Activated naive CD8-positive, alpha-beta T cell treated with anti-CD3 and anti-CD28 coated beads, Interleukin-2, amount 50 U/mL, for 24 hours (primary cell): ENCODE measurements at regions not wholly inside any gene's neighbourhood (a gene's known extent, or its start where the extent isn't known, plus 50 kb on each side); places are given as distances from the start of the nearest gene placed in this dataset.

Experiments used
- ATAC-seq: fragments of 150-1000 bp; cut with Tn5 transposase; one replicate; pipeline ENCODE4 v1.10.0; 2021
- DNase-seq: peaks from one replicate; pipeline ENCODE4 v3.0.0; 2021
- H3K27ac Mint-ChIP-seq: one replicate; pipeline ENCODE4 v1.8.0; 2021; ENCODE audit warnings: mild to moderate bottlenecking, mixed read lengths
- H3K27me3 Mint-ChIP-seq: one replicate; pipeline ENCODE4 v1.8.0; 2021; ENCODE audit warnings: mixed read lengths
- H3K36me3 Mint-ChIP-seq: one replicate; pipeline ENCODE4 v1.8.0; 2021; ENCODE audit warnings: low read depth, mixed read lengths
- H3K4me1 Mint-ChIP-seq: one replicate; pipeline ENCODE4 v1.8.0; 2021; ENCODE audit warnings: mixed read lengths
- H3K4me3 Mint-ChIP-seq: one replicate; pipeline ENCODE4 v1.8.0; 2021; ENCODE audit warnings: mild to moderate bottlenecking, moderate library complexity, mixed read lengths
- H3K9me3 Mint-ChIP-seq: one replicate; pipeline ENCODE4 v1.8.0; 2021; ENCODE audit warnings: mixed read lengths

DNA sequence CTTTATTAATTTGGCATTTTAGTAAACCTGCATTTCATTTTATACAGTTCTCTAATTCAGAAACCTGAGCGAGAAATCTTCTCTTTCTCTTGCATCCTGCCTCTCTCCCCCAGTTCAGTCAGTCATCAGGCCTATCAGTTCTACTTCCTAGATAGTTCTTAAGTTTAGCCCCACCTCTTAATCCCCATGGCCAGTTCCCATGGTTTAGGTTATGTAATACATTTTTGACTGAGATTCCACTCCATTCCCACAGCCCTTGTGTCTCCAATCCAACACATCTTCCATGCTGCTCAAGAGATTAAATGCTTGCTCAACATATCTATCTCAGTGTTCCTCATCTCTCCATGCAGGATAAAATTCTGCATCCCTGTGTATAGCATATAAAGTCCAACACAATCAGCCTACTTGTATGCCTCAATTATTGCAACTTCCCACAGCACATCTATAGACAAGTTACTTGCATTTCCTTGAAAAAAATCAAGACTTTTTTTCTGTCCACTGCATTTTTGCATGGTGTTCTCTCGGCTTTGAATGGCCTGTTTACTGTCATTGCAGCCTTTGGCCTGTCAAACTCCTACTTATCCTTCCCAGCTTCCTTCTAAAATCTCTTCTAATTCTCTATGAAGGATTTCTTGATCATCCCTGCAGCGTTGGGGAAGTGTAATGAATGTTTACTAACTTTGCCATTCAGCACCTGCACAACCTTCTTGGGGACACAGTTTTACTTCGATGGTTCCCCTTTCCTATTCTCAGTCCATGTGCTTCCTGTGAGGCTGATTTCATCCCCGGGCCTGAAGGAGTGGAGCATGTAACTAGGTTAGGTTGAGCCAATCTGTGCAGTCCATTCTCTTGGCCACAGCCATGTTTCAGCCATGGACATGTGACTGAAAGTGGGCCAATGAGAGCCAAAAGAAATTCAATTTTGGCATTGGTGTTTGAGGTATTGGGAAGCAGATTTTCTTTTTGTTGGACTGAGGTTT lies 80.8 kb downstream of the DACT1 start:
- ATAC-seq (no peak), DNase-seq (no peak)
- Mint-ChIP-seq H3K36me3 (no peaks in the 10 kb centered on the region), H3K4me3 (no peak overlapping the region), H3K27me3 (peaks cover 8% of the 10 kb centered on the region), H3K27ac (no peak overlapping the region), H3K9me3 (no peaks in the 10 kb centered on the region), H3K4me1 (peaks cover 3% of the 10 kb centered on the region)

DNA sequence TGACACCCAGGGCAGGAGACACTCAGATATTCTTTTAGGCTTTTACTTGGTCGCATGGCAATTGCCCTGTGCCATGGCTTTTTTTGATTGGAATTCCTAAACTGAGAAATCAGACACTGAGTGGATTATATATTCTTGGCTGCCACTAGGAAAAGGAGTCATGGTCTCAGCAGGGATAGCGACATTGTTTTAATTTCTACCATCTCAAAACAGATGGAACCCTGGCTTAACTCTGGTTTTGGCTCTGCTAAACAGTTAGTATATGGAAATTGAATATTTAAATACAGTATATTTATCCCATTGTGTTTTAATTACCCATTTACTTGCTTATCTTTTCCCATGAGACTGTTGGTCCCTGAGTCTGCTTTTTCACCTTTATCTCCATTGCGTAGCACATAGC lies 84.0 kb downstream of the DACT1 start:
- ATAC-seq (no peak), DNase-seq (no peak)
- no peaks in the 10 kb centered on the region for H3K36me3 Mint-ChIP-seq
- H3K9me3 Mint-ChIP-seq: no peaks in the 10 kb centered on the region
- H3K27me3 Mint-ChIP-seq: peaks cover 12% of the 10 kb centered on the region
- no peak overlapping the region for H3K4me3 Mint-ChIP-seq
- H3K27ac Mint-ChIP-seq: no peak overlapping the region
- no peaks in the 10 kb centered on the region for H3K4me1 Mint-ChIP-seq

DNA sequence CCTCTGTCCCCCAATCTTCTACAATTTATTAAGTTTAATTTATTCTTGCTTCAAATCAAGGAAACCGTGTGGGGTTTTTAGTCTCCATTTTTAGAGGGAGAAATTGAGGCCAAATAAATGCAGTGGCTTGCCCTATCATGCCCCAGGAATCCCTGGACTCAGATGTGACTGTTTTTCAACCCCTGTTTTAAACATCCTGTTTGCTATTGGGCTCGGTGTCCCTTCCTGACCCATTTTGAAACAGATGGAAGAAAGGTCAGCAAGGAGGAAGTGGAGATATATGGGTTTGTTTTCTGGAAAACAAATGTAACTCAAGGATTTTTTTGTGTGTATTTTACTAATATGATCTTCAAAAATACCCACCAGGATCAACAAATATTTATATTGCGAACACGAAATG lies 84.7 kb downstream of the DACT1 start:
- H3K4me1 Mint-ChIP-seq: no peaks in the 10 kb centered on the region
- no peak overlapping the region for H3K4me3 Mint-ChIP-seq
- no peak overlapping the region for H3K27ac Mint-ChIP-seq
- no peaks in the 10 kb centered on the region for H3K9me3 Mint-ChIP-seq
- DNase-seq (no peak), ATAC-seq (no peak)
- H3K36me3 Mint-ChIP-seq: no peaks in the 10 kb centered on the region
- peaks cover 14% of the 10 kb centered on the region for H3K27me3 Mint-ChIP-seq

DNA sequence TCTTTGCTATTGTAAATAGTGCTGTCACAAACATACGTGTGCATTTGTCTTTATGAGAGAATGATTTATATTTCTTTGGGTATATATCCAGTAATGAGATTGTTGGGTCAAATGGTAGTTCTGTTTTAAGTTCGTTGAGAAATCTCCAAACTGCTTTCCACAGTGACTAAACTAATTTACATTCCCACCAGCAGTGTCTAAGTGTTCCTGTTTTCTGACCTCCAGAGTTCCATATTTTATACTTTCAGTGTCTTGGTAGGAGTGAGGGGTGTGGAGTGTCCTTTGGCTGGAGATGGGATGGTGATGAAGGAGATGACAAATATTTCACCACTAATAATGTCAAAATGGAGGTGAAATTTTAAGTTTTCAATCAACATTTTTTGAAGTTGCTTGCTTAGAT lies 86.4 kb downstream of the DACT1 start:
- Mint-ChIP-seq H3K27me3 (peaks cover 14% of the 10 kb centered on the region), H3K36me3 (no peaks in the 10 kb centered on the region), H3K27ac (no peak overlapping the region), H3K4me1 (no peaks in the 10 kb centered on the region), H3K9me3 (no peaks in the 10 kb centered on the region), H3K4me3 (no peak overlapping the region)
- DNase-seq: no peak
- ATAC-seq: no peak

DNA sequence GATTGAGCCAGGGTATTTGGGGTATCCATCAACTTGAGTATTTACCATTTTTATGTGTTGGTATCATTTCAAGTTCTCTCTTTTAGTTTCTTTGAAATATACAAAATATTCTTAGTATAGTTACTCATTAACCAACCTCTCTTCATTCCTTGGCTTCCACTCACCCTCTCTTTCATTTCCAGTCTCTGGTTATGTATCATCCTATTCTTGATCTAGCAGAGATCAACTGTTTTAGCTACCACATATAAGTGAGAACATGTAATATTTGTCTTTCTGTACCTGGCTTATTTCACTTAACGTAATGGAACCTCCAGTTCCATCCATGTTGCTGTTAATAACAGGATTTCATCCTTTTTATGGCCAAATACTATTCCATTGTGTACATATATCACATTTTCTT lies 86.9 kb downstream of the DACT1 start:
- Mint-ChIP-seq H3K27ac (no peak overlapping the region), H3K27me3 (peaks cover 14% of the 10 kb centered on the region), H3K36me3 (no peaks in the 10 kb centered on the region), H3K4me3 (no peak overlapping the region), H3K4me1 (no peaks in the 10 kb centered on the region), H3K9me3 (no peaks in the 10 kb centered on the region)
- ATAC-seq (no peak), DNase-seq (no peak)

DNA sequence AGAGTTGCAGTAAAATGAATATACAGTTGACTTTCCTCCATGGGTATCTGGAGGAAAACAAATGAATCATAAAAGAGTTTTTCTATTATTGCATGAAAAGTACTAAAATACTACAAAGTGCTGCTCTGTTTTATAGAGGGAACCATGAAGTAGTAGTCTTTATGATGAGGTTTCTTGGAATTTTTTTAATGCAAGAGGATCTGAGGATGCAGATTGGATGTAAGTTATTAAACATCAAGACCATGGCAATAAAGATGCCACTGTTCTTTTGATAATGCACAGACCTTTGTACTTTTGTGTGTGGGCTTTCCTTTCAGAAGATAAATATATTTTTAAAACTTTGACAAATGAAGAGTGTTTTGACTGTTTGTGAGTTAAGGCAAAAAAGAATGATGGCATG lies 87.5 kb downstream of the DACT1 start:
- no peak for DNase-seq
- no peak for ATAC-seq
- H3K9me3 Mint-ChIP-seq: no peaks in the 10 kb centered on the region
- no peak overlapping the region for H3K4me3 Mint-ChIP-seq
- no peaks in the 10 kb centered on the region for H3K36me3 Mint-ChIP-seq
- H3K27me3 Mint-ChIP-seq: peaks cover 13% of the 10 kb centered on the region
- no peaks in the 10 kb centered on the region for H3K4me1 Mint-ChIP-seq
- no peak overlapping the region for H3K27ac Mint-ChIP-seq

DNA sequence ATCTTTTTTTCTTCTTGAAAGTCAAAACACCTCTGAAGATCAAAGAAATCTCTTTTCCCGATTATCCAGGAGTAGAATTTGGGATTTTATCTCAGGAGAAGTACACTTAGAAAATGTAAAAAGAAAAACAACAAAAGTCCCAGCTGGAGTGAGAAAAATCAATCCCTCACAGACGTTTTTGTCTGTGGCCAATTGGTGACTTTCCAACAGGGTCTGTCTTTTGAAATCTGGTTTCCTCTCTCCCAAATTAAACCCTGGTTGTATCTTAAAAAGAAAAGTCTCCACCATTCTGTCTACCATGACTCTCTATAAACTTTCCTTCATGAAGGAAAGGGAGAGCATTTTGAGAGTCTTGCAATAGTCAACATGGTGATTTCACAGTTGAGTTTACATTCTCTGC lies 88.1 kb downstream of the DACT1 start:
- ATAC-seq (no peak), DNase-seq (no peak)
- Mint-ChIP-seq H3K36me3 (no peaks in the 10 kb centered on the region), H3K4me1 (no peaks in the 10 kb centered on the region), H3K9me3 (no peaks in the 10 kb centered on the region), H3K4me3 (no peak overlapping the region), H3K27me3 (peaks cover 16% of the 10 kb centered on the region), H3K27ac (no peak overlapping the region)

DNA sequence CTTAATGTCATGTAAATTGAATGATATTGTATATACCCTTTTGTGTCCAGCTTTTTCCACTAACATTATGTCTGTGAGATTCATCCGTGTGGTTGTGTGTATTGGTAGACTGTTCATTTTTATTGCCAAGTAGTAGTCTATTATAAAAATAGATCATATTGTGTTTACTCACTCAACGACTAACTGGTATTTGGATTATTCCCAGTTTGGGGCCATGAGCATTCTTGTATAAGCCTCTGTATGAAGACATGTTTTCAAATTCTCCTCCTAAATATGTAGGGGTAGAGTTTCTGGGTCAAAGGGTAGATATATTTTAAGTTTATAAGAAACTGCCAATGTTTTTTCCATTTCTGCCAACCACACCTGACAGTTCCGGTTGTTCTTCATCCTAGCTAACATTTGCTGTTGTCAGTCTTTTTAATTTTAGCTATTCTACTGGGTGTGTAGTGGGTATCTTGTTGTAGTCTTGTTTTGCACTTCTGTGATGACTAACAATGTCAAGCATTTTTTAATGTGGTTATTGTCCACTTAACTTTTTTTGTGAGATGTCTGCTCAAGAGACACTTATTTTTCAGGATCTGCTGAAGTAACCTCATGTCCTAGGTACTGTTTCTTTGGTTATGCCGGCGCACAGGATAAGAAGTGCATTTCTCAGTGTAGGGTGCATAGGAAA lies 93.2 kb downstream of the DACT1 start:
- DNase-seq (no peak), ATAC-seq (no peak)
- Mint-ChIP-seq H3K27me3 (peaks cover 12% of the 10 kb centered on the region), H3K9me3 (no peaks in the 10 kb centered on the region), H3K4me1 (peaks cover 16% of the 10 kb centered on the region), H3K4me3 (no peak overlapping the region), H3K36me3 (no peaks in the 10 kb centered on the region), H3K27ac (no peak overlapping the region)

DNA sequence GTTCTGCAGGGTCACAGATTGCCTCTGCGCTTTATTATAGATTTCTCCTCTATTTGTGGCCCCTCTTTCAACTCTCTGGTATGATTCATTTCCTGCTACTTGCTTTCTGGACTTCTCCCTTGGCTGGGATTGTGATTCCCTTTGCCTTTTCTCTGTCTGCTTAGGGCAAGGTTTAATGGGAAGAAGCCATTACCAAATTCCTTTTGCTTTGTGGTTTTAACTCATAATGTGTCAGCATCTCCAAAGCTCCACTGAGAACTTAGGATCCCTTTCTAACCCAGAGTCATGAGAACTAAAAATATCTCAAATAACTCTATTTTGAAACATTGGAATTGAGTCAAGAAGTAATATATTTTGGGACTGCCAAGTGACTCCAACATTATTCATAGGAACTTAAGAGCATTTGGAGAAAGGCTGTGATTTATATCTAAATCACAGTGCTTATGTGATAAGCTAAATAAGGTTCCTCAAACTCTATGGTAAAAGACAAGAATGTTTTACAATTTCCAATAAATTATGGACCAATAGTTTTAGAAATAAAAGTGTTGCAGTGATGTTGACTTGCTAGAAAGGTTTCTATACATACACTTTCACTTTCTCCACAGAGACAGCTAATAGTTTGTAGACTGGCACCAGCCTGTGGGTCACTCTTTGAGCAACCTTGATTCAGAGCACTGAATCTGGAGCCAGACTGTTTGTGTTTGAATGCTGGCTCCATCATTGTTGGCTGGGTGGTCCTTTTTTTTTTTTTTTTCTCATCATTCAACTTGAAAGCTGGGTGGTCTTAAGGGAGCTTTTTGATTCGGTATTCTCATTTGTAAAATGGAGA lies 93.9 kb downstream of the DACT1 start:
- Mint-ChIP-seq H3K36me3 (no peaks in the 10 kb centered on the region), H3K27me3 (peaks cover 13% of the 10 kb centered on the region), H3K27ac (no peak overlapping the region), H3K9me3 (no peaks in the 10 kb centered on the region), H3K4me3 (no peak overlapping the region), H3K4me1 (peaks cover 16% of the 10 kb centered on the region)
- no peak for DNase-seq
- no peak for ATAC-seq

DNA sequence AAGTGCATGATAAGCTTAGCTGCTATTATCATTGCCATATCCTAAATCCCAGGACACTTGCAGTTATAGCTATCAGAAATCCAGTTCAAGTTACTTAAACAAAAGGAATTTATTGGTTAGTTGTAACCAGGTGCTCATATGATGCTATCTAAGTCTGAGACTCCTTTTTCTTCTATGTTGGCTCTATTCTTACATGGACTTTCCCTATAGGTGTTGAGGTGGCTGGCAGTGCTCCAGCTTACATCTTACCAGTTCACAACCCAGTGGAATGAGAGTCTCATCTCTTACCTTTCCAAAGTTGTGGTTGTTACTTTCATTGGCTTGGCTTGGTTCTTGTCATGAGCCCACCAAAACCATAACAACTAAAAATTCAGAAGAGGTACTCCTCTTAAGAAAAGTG lies 94.6 kb downstream of the DACT1 start:
- H3K4me1 Mint-ChIP-seq: peaks cover 16% of the 10 kb centered on the region
- H3K9me3 Mint-ChIP-seq: no peaks in the 10 kb centered on the region
- ATAC-seq: peak; percentile 50
- peak overlapping the region; percentile 46 for H3K27ac Mint-ChIP-seq
- no peaks in the 10 kb centered on the region for H3K36me3 Mint-ChIP-seq
- H3K27me3 Mint-ChIP-seq: peaks cover 11% of the 10 kb centered on the region
- no peak overlapping the region for H3K4me3 Mint-ChIP-seq
- peak; percentile 8 for DNase-seq

DNA sequence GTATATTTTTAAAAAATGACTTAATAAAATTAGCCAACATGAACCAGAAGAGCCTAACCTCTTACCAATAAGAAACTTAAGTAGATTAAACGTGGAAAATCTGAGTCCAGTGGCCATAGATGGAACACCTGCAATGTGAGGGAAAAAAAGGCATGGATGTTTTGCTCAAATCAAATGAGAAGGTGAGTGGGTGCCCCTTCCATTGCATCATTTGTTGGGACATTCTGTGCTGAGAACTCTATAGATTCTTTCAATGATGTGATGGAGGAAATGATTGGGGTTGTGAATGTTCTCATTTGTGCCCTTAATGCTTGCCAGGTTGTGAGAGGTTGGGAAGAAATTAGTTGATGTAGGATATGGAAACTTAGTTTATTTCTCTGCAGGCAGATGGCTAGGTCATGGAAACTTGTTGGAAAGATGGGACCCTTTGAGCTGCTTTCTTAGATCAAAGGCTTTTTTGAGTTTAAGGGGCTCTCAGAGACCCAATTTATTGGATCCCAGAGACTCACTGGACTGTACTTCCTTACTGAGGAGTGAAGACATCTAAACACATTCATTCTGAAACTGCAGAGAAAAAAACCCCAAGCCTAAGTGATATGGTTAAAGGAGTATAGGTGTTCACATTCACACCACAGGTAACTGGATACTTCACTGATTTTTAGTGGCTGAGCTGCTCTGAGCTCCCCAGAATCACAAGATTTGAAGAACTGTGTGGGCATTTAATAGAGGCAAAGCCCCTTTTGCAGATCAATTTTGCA lies 95.9 kb downstream of the DACT1 start:
- H3K27me3 Mint-ChIP-seq: peaks cover 11% of the 10 kb centered on the region
- ATAC-seq: peak; percentile 41
- no peak overlapping the region for H3K4me3 Mint-ChIP-seq
- DNase-seq: no peak
- H3K27ac Mint-ChIP-seq: peak overlapping the region; percentile 34
- peaks cover 16% of the 10 kb centered on the region for H3K4me1 Mint-ChIP-seq
- no peaks in the 10 kb centered on the region for H3K9me3 Mint-ChIP-seq
- H3K36me3 Mint-ChIP-seq: no peaks in the 10 kb centered on the region

DNA sequence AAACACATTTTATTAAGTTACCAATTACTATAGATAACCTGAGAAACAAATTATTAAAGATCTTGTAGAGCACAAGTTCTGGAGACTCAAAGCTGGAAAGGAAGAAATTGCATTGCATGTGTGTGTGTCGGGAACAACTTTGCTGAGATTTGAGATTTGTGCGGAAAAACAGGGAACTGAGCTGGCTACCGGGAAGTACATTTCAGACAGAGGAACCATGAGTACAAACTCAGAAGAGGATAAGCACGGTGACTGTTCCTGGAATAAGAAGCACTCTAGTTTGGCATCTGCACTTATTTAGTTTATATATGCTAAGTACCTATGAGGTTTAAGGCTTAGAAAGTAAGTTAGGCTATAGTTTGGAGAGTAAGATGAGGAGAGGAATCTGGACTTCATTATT lies 97.8 kb downstream of the DACT1 start:
- Mint-ChIP-seq H3K36me3 (no peaks in the 10 kb centered on the region), H3K4me1 (peaks cover 16% of the 10 kb centered on the region), H3K27me3 (peaks cover 9% of the 10 kb centered on the region), H3K27ac (no peak overlapping the region), H3K9me3 (no peaks in the 10 kb centered on the region), H3K4me3 (no peak overlapping the region)
- DNase-seq (no peak), ATAC-seq (no peak)

DNA sequence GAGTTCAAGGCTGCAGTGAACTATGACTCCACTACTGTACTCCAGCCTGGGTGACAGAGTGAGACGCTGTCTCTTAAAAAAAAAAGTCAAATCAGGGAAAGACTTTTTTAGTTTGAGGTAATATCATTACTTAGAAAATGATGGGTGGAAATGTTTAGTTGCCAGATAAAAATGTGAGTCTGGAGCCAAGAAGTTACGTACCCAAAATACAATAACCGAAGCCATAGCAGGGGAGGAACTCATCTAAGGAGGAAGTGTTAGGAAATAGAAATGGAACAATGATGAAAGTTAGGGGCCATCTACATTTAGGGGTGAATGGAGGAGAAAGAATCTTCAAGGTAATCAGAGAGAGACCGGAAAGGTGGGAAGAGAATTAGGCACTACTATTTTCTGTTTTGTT lies 98.8 kb downstream of the DACT1 start:
- no peaks in the 10 kb centered on the region for H3K36me3 Mint-ChIP-seq
- DNase-seq: no peak
- ATAC-seq: no peak
- H3K9me3 Mint-ChIP-seq: no peaks in the 10 kb centered on the region
- H3K4me1 Mint-ChIP-seq: peaks cover 16% of the 10 kb centered on the region
- no peak overlapping the region for H3K4me3 Mint-ChIP-seq
- H3K27me3 Mint-ChIP-seq: peaks cover 7% of the 10 kb centered on the region
- no peak overlapping the region for H3K27ac Mint-ChIP-seq

DNA sequence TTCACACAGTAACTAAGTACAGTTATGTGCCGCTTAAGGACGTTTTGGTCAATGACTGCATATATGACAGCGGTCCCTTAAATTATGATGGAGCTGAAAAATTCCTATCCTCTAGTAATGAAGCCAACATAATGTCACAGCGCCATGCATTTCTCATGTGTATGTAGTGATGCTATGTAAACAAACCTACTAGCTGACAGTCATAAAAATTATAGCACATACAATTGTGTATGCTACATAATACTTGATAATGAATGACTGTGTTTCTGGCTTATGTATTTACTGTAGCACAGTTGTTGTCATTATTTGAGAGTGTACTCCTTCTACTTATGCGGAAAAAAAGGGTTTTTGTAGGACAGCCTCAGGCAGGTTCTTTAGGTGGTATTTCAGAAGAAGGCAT lies 99.7 kb downstream of the DACT1 start:
- H3K27ac Mint-ChIP-seq: no peak overlapping the region
- peaks cover 7% of the 10 kb centered on the region for H3K27me3 Mint-ChIP-seq
- ATAC-seq: no peak
- no peaks in the 10 kb centered on the region for H3K36me3 Mint-ChIP-seq
- no peak for DNase-seq
- H3K9me3 Mint-ChIP-seq: no peaks in the 10 kb centered on the region
- peaks cover 11% of the 10 kb centered on the region for H3K4me1 Mint-ChIP-seq
- no peak overlapping the region for H3K4me3 Mint-ChIP-seq
